Hepatocyte (in vitro differentiated cells): ENCODE measurements at regions not wholly inside any gene's neighbourhood (a gene's known extent, or its start where the extent isn't known, plus 50 kb on each side); places are given as distances from the start of the nearest gene placed in this dataset.

Experiments
- EZH2phosphoT487 ChIP-seq: fragments of 200-600 bp; sonication (generic); IDR thresholded peaks from one replicate; pipeline ENCODE4 v1.6.1; 2018; ENCODE audit warnings: antibody characterized with exemption, mild to moderate bottlenecking, low read depth, moderate library complexity; ENCODE audit not compliant: unreplicated experiment, severe bottlenecking
- TF ChIP-seq, protein P1 (sequence below): fragments of 200-600 bp; sonication (generic); IDR thresholded peaks from 2 replicates; pipeline ENCODE4 v1.5.1; 2016; ENCODE audit warnings: antibody characterized with exemption, mild to moderate bottlenecking; ENCODE audit not compliant: poor library complexity

DNA sequence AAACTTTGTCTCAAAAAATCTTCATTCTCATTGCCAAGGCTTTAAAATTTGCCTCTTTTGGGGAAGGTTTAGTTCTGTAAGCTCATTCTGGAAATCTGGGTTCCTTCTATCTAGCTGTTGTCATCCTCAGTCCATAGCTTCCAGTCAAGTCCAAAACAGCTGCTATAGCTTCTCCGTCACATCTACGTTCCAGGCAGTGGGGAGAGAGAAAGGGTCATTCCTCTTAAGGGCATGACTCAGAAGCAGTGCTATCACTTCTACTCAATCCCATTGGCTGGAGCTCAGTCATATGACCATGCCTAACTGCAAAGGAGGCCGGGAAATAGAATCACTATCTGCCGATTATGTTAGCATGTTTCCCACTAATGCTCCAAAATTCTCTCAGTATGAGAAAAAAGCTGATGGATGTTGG, 141.4 kb upstream of the PTPN1 start:
- no peak for TF ChIP-seq EZH2phosphoT487
- TF ChIP-seq, protein P1, sequence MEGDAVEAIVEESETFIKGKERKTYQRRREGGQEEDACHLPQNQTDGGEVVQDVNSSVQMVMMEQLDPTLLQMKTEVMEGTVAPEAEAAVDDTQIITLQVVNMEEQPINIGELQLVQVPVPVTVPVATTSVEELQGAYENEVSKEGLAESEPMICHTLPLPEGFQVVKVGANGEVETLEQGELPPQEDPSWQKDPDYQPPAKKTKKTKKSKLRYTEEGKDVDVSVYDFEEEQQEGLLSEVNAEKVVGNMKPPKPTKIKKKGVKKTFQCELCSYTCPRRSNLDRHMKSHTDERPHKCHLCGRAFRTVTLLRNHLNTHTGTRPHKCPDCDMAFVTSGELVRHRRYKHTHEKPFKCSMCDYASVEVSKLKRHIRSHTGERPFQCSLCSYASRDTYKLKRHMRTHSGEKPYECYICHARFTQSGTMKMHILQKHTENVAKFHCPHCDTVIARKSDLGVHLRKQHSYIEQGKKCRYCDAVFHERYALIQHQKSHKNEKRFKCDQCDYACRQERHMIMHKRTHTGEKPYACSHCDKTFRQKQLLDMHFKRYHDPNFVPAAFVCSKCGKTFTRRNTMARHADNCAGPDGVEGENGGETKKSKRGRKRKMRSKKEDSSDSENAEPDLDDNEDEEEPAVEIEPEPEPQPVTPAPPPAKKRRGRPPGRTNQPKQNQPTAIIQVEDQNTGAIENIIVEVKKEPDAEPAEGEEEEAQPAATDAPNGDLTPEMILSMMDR, result no peak
